ENCODE measurements at regions not wholly inside any gene's neighbourhood (a gene's known extent, or its start where the extent isn't known, plus 50 kb on each side); places are given as distances from the start of the nearest gene placed in this dataset.

- no peak overlapping the region for H3K27ac ChIP-seq (ENCODE audit: low read length)
- peaks cover 9 to 10% (median 9%) of the 10 kb centered on the region in 3 donors for H3K4me1 Mint-ChIP-seq
- ChIA-PET CTCF (no interaction called here), POLR2A (no interaction called here)
- H3K9me3 ChIP-seq: no peaks in the 10 kb centered on the region
- H3K4me1 ChIP-seq (ENCODE audit: control insufficient read depth in 1 of 2, extremely low read depth in 1 of 2, insufficient read depth in 2 of 2, low read length in 2 of 2): no peaks in the 10 kb centered on the region
- no peaks in the 10 kb centered on the region for H3K36me3 Mint-ChIP-seq
- peaks cover 2 to 6% of the 10 kb centered on the region in 2 donors for H3K27me3 Mint-ChIP-seq
- peak overlapping the region in 1 of 2 donors; percentile 85 for H3K27ac Mint-ChIP-seq
- no peak overlapping the region for H3K4me3 ChIP-seq (ENCODE audit: control insufficient read depth in 1 of 2, extremely low read depth in 1 of 2, low read length in 1 of 2)
- no peak for ATAC-seq (replicated peaks in 1 of 4)
- H3K9me3 Mint-ChIP-seq: no peaks in the 10 kb centered on the region
- H3K36me3 ChIP-seq (ENCODE audit: control insufficient read depth in 2 of 2, extremely low read depth in 1 of 2, insufficient read depth in 1 of 2, low read length in 1 of 2): no peaks in the 10 kb centered on the region
- H3K27me3 ChIP-seq (replicated peaks in 1 of 2; ENCODE audit: control insufficient read depth in 2 of 2, extremely low read depth in 1 of 2, insufficient read depth in 2 of 2, low read length in 1 of 2): no peaks in the 10 kb centered on the region
- no peak for DNase-seq
- H3K4me3 Mint-ChIP-seq: no peak overlapping the region
Observed at GRCh38 chr2:12987246-12987645, 270.5 kb downstream of the TRIB2 start.

GRCh38 chr2:12988279-12988678 is 271.5 kb downstream of the TRIB2 start:
- CTCF ChIA-PET: no interaction called here
- POLR2A ChIA-PET: no interaction called here
- 100% methylated on average over 1 of the region's 2 CpGs for WGBS (ENCODE audit: insufficient coverage)
- H3K36me3 ChIP-seq (ENCODE audit: control insufficient read depth in 2 of 2, extremely low read depth in 1 of 2, insufficient read depth in 1 of 2, low read length in 1 of 2): no peaks in the 10 kb centered on the region
- peaks cover 9 to 10% (median 9%) of the 10 kb centered on the region in 3 donors for H3K4me1 Mint-ChIP-seq
- no peaks in the 10 kb centered on the region for H3K36me3 Mint-ChIP-seq
- H3K4me1 ChIP-seq (ENCODE audit: control insufficient read depth in 1 of 2, extremely low read depth in 1 of 2, insufficient read depth in 2 of 2, low read length in 2 of 2): no peaks in the 10 kb centered on the region
- no peak overlapping the region for H3K4me3 ChIP-seq (ENCODE audit: control insufficient read depth in 1 of 2, extremely low read depth in 1 of 2, low read length in 1 of 2)
- no peak for DNase-seq
- H3K4me3 Mint-ChIP-seq: no peak overlapping the region
- H3K27ac ChIP-seq (ENCODE audit: low read length): no peak overlapping the region
- ATAC-seq (replicated peaks in 1 of 4): no peak
- no peaks in the 10 kb centered on the region for H3K9me3 Mint-ChIP-seq
- H3K27me3 Mint-ChIP-seq: peaks cover 2 to 6% of the 10 kb centered on the region in 2 donors
- H3K27ac Mint-ChIP-seq: no peak overlapping the region
- no peaks in the 10 kb centered on the region for H3K9me3 ChIP-seq
- no peaks in the 10 kb centered on the region for H3K27me3 ChIP-seq (replicated peaks in 1 of 2; ENCODE audit: control insufficient read depth in 2 of 2, extremely low read depth in 1 of 2, insufficient read depth in 2 of 2, low read length in 1 of 2)

- H3K4me1 ChIP-seq (ENCODE audit: control insufficient read depth in 1 of 2, extremely low read depth in 1 of 2, insufficient read depth in 2 of 2, low read length in 2 of 2): no peaks in the 10 kb centered on the region
- no peaks in the 10 kb centered on the region for H3K36me3 Mint-ChIP-seq
- no peaks in the 10 kb centered on the region for H3K36me3 ChIP-seq (ENCODE audit: control insufficient read depth in 2 of 2, extremely low read depth in 1 of 2, insufficient read depth in 1 of 2, low read length in 1 of 2)
- no peak overlapping the region for H3K4me3 Mint-ChIP-seq
- WGBS (ENCODE audit: insufficient coverage): no CpG with 5 or more reads among the region's 1 CpG
- DNase-seq (no peak), ATAC-seq (replicated peaks in 1 of 4) (no peak)
- peaks cover 9 to 10% (median 9%) of the 10 kb centered on the region in 3 donors for H3K4me1 Mint-ChIP-seq
- no peak overlapping the region for H3K27ac ChIP-seq (ENCODE audit: low read length)
- H3K9me3 ChIP-seq: no peaks in the 10 kb centered on the region
- no peaks in the 10 kb centered on the region for H3K9me3 Mint-ChIP-seq
- H3K27ac Mint-ChIP-seq: no peak overlapping the region
- H3K27me3 ChIP-seq (replicated peaks in 1 of 2; ENCODE audit: control insufficient read depth in 2 of 2, extremely low read depth in 1 of 2, insufficient read depth in 2 of 2, low read length in 1 of 2): no peaks in the 10 kb centered on the region
- ChIA-PET CTCF (no interaction called here), POLR2A (no interaction called here)
- H3K27me3 Mint-ChIP-seq: peaks cover 2 to 7% of the 10 kb centered on the region in 2 donors
- H3K4me3 ChIP-seq (ENCODE audit: control insufficient read depth in 1 of 2, extremely low read depth in 1 of 2, low read length in 1 of 2): no peak overlapping the region
Observed at GRCh38 chr2:12990523-12990922, 273.8 kb downstream of the TRIB2 start.

- Mint-ChIP-seq H3K4me1 (peaks cover 0 to 5% (median 3%) of the 10 kb centered on the region in 3 donors), H3K27ac (no peak overlapping the region), H3K36me3 (no peaks in the 10 kb centered on the region), H3K27me3 (peaks cover 0 to 7% of the 10 kb centered on the region in 2 donors), H3K4me3 (no peak overlapping the region), H3K9me3 (no peaks in the 10 kb centered on the region)
- peaks cover 0 to 4% of the 10 kb centered on the region in 2 experiments for H3K4me1 ChIP-seq (ENCODE audit: control insufficient read depth in 1 of 2, extremely low read depth in 1 of 2, insufficient read depth in 2 of 2, low read length in 2 of 2)
- no peak for DNase-seq
- H3K9me3 ChIP-seq: no peaks in the 10 kb centered on the region
- ChIA-PET POLR2A (no interaction called here), CTCF (interaction anchor here (0.6 to 1.8 kb wide), 4 partner anchors 8 to 1823 kb away, joined by 3 to 5 read pairs (median 4); no protein-coding TSS in a partner anchor)
- no peaks in the 10 kb centered on the region for H3K27me3 ChIP-seq (replicated peaks in 1 of 2; ENCODE audit: control insufficient read depth in 2 of 2, extremely low read depth in 1 of 2, insufficient read depth in 2 of 2, low read length in 1 of 2)
- H3K27ac ChIP-seq (ENCODE audit: low read length): no peak overlapping the region
- H3K4me3 ChIP-seq (ENCODE audit: control insufficient read depth in 1 of 2, extremely low read depth in 1 of 2, low read length in 1 of 2): no peak overlapping the region
- no CpG with 5 or more reads among the region's 1 CpG for WGBS (ENCODE audit: insufficient coverage)
- ATAC-seq (replicated peaks in 1 of 4): no peak
- no peaks in the 10 kb centered on the region for H3K36me3 ChIP-seq (ENCODE audit: control insufficient read depth in 2 of 2, extremely low read depth in 1 of 2, insufficient read depth in 1 of 2, low read length in 1 of 2)
Observed at GRCh38 chr2:12998685-12999084, 281.9 kb downstream of the TRIB2 start.

- Histone ChIP-seq H3K36me3 (ENCODE audit: control insufficient read depth in 2 of 2, extremely low read depth in 1 of 2, insufficient read depth in 1 of 2, low read length in 1 of 2) (no peaks in the 10 kb centered on the region), H3K27ac (ENCODE audit: low read length) (no peak overlapping the region), H3K4me3 (ENCODE audit: control insufficient read depth in 1 of 2, extremely low read depth in 1 of 2, low read length in 1 of 2) (no peak overlapping the region), H3K9me3 (no peaks in the 10 kb centered on the region), H3K4me1 (ENCODE audit: control insufficient read depth in 1 of 2, extremely low read depth in 1 of 2, insufficient read depth in 2 of 2, low read length in 2 of 2) (peaks cover 0 to 4% of the 10 kb centered on the region in 2 experiments), H3K27me3 (replicated peaks in 1 of 2; ENCODE audit: control insufficient read depth in 2 of 2, extremely low read depth in 1 of 2, insufficient read depth in 2 of 2, low read length in 1 of 2) (no peaks in the 10 kb centered on the region)
- peaks cover 0 to 3% of the 10 kb centered on the region in 2 donors for H3K27me3 Mint-ChIP-seq
- ChIA-PET CTCF (no interaction called here), POLR2A (no interaction called here)
- no peak overlapping the region for H3K27ac Mint-ChIP-seq
- ATAC-seq (replicated peaks in 1 of 4) (no peak), DNase-seq (no peak)
- H3K9me3 Mint-ChIP-seq: no peaks in the 10 kb centered on the region
- WGBS (ENCODE audit: insufficient coverage): 79% methylated on average over 8 of the region's 12 CpGs
- no peak overlapping the region for H3K4me3 Mint-ChIP-seq
- H3K4me1 Mint-ChIP-seq: peaks cover 0 to 5% (median 3%) of the 10 kb centered on the region in 3 donors
- no peaks in the 10 kb centered on the region for H3K36me3 Mint-ChIP-seq
Observed at GRCh38 chr2:13000664-13001363, 284.1 kb downstream of the TRIB2 start.

GRCh38 chr2:13001408-13001807 is 284.7 kb downstream of the TRIB2 start:
- H3K4me3 ChIP-seq (ENCODE audit: control insufficient read depth in 1 of 2, extremely low read depth in 1 of 2, low read length in 1 of 2): no peak overlapping the region

More at GRCh38 chr2:13001408-13001807, 284.7 kb downstream of the TRIB2 start:
- Histone ChIP-seq H3K9me3 (no peaks in the 10 kb centered on the region), H3K27me3 (replicated peaks in 1 of 2; ENCODE audit: control insufficient read depth in 2 of 2, extremely low read depth in 1 of 2, insufficient read depth in 2 of 2, low read length in 1 of 2) (no peaks in the 10 kb centered on the region), H3K27ac (ENCODE audit: low read length) (no peak overlapping the region), H3K36me3 (ENCODE audit: control insufficient read depth in 2 of 2, extremely low read depth in 1 of 2, insufficient read depth in 1 of 2, low read length in 1 of 2) (no peaks in the 10 kb centered on the region), H3K4me1 (ENCODE audit: control insufficient read depth in 1 of 2, extremely low read depth in 1 of 2, insufficient read depth in 2 of 2, low read length in 2 of 2) (peaks cover 0 to 4% of the 10 kb centered on the region in 2 experiments)
- no CpG with 5 or more reads among the region's 2 CpGs for WGBS (ENCODE audit: insufficient coverage)
- Mint-ChIP-seq H3K27me3 (no peaks in the 10 kb centered on the region), H3K27ac (no peak overlapping the region), H3K9me3 (no peaks in the 10 kb centered on the region), H3K4me1 (peaks cover 0 to 5% (median 3%) of the 10 kb centered on the region in 3 donors), H3K4me3 (no peak overlapping the region), H3K36me3 (no peaks in the 10 kb centered on the region)
- ChIA-PET POLR2A (interaction anchor here in 1 of 2 donors (0.6 kb wide), 1 partner anchor 1214 kb away, joined by 7 read pairs; no protein-coding TSS in a partner anchor), CTCF (no interaction called here)
- peak in 1 of 4 experiments; percentile 24 for ATAC-seq (replicated peaks in 1 of 4)
- DNase-seq: no peak

All from T-cell (primary cell).